K562 (cell line): ENCODE measurements at regions not wholly inside any gene's neighbourhood (a gene's known extent, or its start where the extent isn't known, plus 50 kb on each side); places are given as distances from the start of the nearest gene placed in this dataset.

ENCODE experiments used
- ATAC-seq: fragments of 200-7000 bp; cut with Tn5 transposase; 3 replicates; pipeline ENCODE4 v1.9.1; 2020; ENCODE audit warnings: moderate library complexity
- BruUV-seq: library from RNA; stranded (reverse); fragments of 400-500 nt; replicated peaks from 2 replicates; lab custom pipeline; 2021; lab: Mats Ljungman, UMichigan
- CTCF ChIA-PET: fragments of 300-600 bp; formaldehyde crosslinking; extraction: SDS; loops from one replicate; lab custom pipeline; 2021; ENCODE audit warnings: low intra/inter-chr PET ratio; lab: Yijun Ruan, JAX
- POLR2A ChIA-PET: fragments of 300-600, 350-650 bp; sonication (Branson Sonifier 250); formaldehyde crosslinking; extraction: SDS; loops from one replicate; lab custom pipeline; 2021; ENCODE audit warnings: antibody characterized with exemption, inconsistent platforms; lab: Yijun Ruan, JAX
- DNase-seq, 4 experiments: peaks; one replicate each; pipeline versions ENCODE4 v3.0.0 to v3.0.0-alpha.2; 2011 to 2018; ENCODE audit warnings: low spot score in 3 of 4, mixed read lengths in 3 of 4; ENCODE audit errors: extremely low read depth in 1 of 4
- FAIRE-seq: peaks from 2 replicates; lab custom pipeline; 2011; peaks lifted over from hg19 to GRCh38; lab: Jason Lieb, UNC
- H2AFZ ChIP-seq: 2 replicates; pipeline ENCODE4 v1.6.0; 2011; ENCODE audit warnings: low read depth, low read length, control low read depth, inconsistent platforms
- H3K27ac ChIP-seq: fragments of 200-600 bp; 3 replicates; pipeline ENCODE4 v1.8.0; 2011; ENCODE audit warnings: low read depth, mild to moderate bottlenecking, control low read depth, inconsistent platforms, low read length, moderate library complexity, mixed read lengths; ENCODE audit errors: extremely low read depth
- H3K27me3 ChIP-seq, 2 experiments: fragments of 300-600 bp in 1 of 2; 2 replicates in 1 of 2; 3 replicates in 1 of 2; pipeline versions ENCODE4 v1.6.0 to v1.8.0; 2011; ENCODE audit warnings: inconsistent platforms in 2 of 2, low read length in 2 of 2, mild to moderate bottlenecking in 1 of 2, mixed read lengths in 1 of 2, moderate library complexity in 1 of 2; ENCODE audit not compliant: control insufficient read depth in 2 of 2, insufficient read depth in 2 of 2
- H3K36me3 ChIP-seq: fragments of 300-600 bp; 3 replicates; pipeline ENCODE4 v1.8.0; 2011; ENCODE audit warnings: mild to moderate bottlenecking, low read length, inconsistent platforms; ENCODE audit not compliant: control insufficient read depth, insufficient read depth
- H3K4me1 ChIP-seq, 2 experiments: fragments of 200-600 bp in 1 of 2; replicated peaks in 1 of 2; 2 replicates in 1 of 2; 3 replicates in 1 of 2; pipeline versions ENCODE4 v1.5.1 to v1.8.0; 2011; ENCODE audit warnings: inconsistent platforms in 2 of 2, low read length in 2 of 2, mild to moderate bottlenecking in 1 of 2, mixed read lengths in 1 of 2, moderate library complexity in 1 of 2; ENCODE audit not compliant: control insufficient read depth in 2 of 2, insufficient read depth in 2 of 2
- H3K4me2 ChIP-seq: 2 replicates; pipeline ENCODE4 v1.6.1; 2011; ENCODE audit warnings: low read length, control low read depth, inconsistent platforms, mixed read lengths; ENCODE audit not compliant: insufficient read depth
- H3K4me3 ChIP-seq: fragments of 200-600 bp; sonication (generic), shearing (Covaris generic); 2 replicates; pipeline ENCODE4 v1.5.1; 2016; ENCODE audit warnings: control low read depth, inconsistent platforms
- H3K79me2 ChIP-seq: fragments of 200-600 bp; 3 replicates; pipeline ENCODE4 v1.8.0; 2011; ENCODE audit warnings: low read length, inconsistent platforms; ENCODE audit not compliant: control insufficient read depth, insufficient read depth
- H3K9ac ChIP-seq, 2 experiments: 2 replicates each; pipeline versions ENCODE4 v1.6.0 to v1.6.1; 2011; ENCODE audit warnings: low read depth in 2 of 2, low read length in 2 of 2, control low read depth in 1 of 2, inconsistent platforms in 1 of 2, mild to moderate bottlenecking in 1 of 2, mixed read lengths in 1 of 2; ENCODE audit not compliant: insufficient read depth in 1 of 2
- H3K9me1 ChIP-seq: one replicate; pipeline ENCODE4 v1.6.0; 2011; ENCODE audit warnings: inconsistent platforms, mild to moderate bottlenecking, low read length, moderate library complexity; ENCODE audit not compliant: control insufficient read depth, insufficient read depth
- H3K9me3 ChIP-seq: replicated peaks from 2 replicates; pipeline ENCODE4 v1.5.1; 2011; ENCODE audit warnings: low read depth, low read length, inconsistent platforms; ENCODE audit not compliant: control insufficient read depth, insufficient read depth
- H4K20me1 ChIP-seq: replicated peaks from 2 replicates; pipeline ENCODE4 v1.6.1; 2011; ENCODE audit warnings: low read length, inconsistent platforms, mixed read lengths; ENCODE audit not compliant: control insufficient read depth, insufficient read depth
- CEBPG ChIP-seq, 3 experiments: fragments of 200-800 bp in 1 of 3; sonication (Bioruptor generic) in 1 of 3; sonication (generic) in 1 of 3; formaldehyde crosslinking in 1 of 3; IDR thresholded peaks in 2 of 3; conservative IDR thresholded peaks in 1 of 3; 2 replicates each; pipeline versions ENCODE4 v1.6.1 to v1.8.0; 2016 to 2022; ENCODE audit warnings: missing compliant biosample characterization in 2 of 3, missing genetic modification characterization in 2 of 3, mild to moderate bottlenecking in 1 of 3, missing genetic modification reagents in 1 of 3
- NCOA2 ChIP-seq, 2 experiments: fragments of 450-650 bp; IDR thresholded peaks; 2 replicates each; pipeline ENCODE4 v1.6.1; 2018; ENCODE audit warnings: mild to moderate bottlenecking in 2 of 2, moderate library complexity in 1 of 2; ENCODE audit not compliant: partially characterized antibody in 2 of 2
- PCBP1 ChIP-seq: fragments of 200-400 bp; formaldehyde crosslinking; IDR thresholded peaks from 2 replicates; pipeline ENCODE4 v1.6.1; 2018; ENCODE audit warnings: mild to moderate bottlenecking, low read depth, low read length; ENCODE audit not compliant: poor library complexity, severe bottlenecking
- ZC3H4 ChIP-seq: sonication (generic); formaldehyde crosslinking; IDR thresholded peaks from 2 replicates; pipeline ENCODE4 v1.9.0; 2021; ENCODE audit warnings: missing genetic modification reagents, borderline replicate concordance
- ZMIZ1 ChIP-seq, 2 experiments: fragments of 150-350 bp in 1 of 2; IDR thresholded peaks; 2 replicates each; pipeline ENCODE4 v1.6.1; 2012 to 2016; ENCODE audit warnings: low read depth in 2 of 2, low read length in 2 of 2, mild to moderate bottlenecking in 1 of 2, moderate library complexity in 1 of 2
- ZNF174 ChIP-seq: fragments of 250-450 bp; sonication (Bioruptor Pico); IDR thresholded peaks from 2 replicates; pipeline ENCODE4 v1.4.0; 2020; ENCODE audit warnings: mild to moderate bottlenecking
- ZNF717 ChIP-seq: fragments of 250-450 bp; sonication (Bioruptor Pico); IDR thresholded peaks from 2 replicates; pipeline ENCODE4 v1.5.0; 2021
- WGBS: fragments of 100-300 bp; shearing (Covaris generic); methylation state at CpG from one replicate; pipeline ENCODE4 v1.1.6; 2016; ENCODE audit warnings: low coverage, mixed read lengths; ENCODE audit not compliant: insufficient coverage; ENCODE audit errors: missing lambda C conversion rate; 5-methylcytosine and 5-hydroxymethylcytosine counted together
- in situ Hi-C: fragments of 300-500 bp; cut with MboI; formaldehyde crosslinking; loops from 4 replicates; pipeline ENCODE4 v1.15.0; 2018; ENCODE audit warnings: inconsistent platforms, mixed read lengths
- intact Hi-C: fragments of 100-400 bp; cut with micrococcal nuclease; formaldehyde crosslinking; loops from 2 replicates; pipeline ENCODE4 v1.14.2; 2022
- TF ChIP-seq, protein P1 (sequence below): fragments of 250-450 bp; sonication (Bioruptor Pico); IDR thresholded peaks from 2 replicates; pipeline ENCODE4 v1.8.0; 2021; ENCODE audit warnings: moderate library complexity, mild to moderate bottlenecking, inconsistent platforms
- TF ChIP-seq, protein P2 (sequence below), 2 experiments: fragments of 450-650 bp in 1 of 2; sonication (generic) in 1 of 2; formaldehyde crosslinking in 1 of 2; IDR thresholded peaks; 2 replicates each; pipeline versions ENCODE4 v1.7.1 to v1.9.0; 2016 to 2022; ENCODE audit warnings: inconsistent platforms in 1 of 2, mild to moderate bottlenecking in 1 of 2, missing genetic modification reagents in 1 of 2

- in situ Hi-C loops (no loop called here), intact Hi-C loops (no loop called here)
- Histone ChIP-seq H3K9me3 (no peaks in the 10 kb centered on the region; the same call in 1 of the 2 replicates), H3K27ac (no peak overlapping the region), H3K36me3 (no peaks in the 10 kb centered on the region), H3K27me3 (no peaks in the 10 kb centered on the region), H3K9me1 (no peaks in the 10 kb centered on the region), H3K4me1 (no peaks in the 10 kb centered on the region), H3K4me2 (no peak overlapping the region), H3K9ac (no peak overlapping the region), H4K20me1 (no peaks in the 10 kb centered on the region), H3K79me2 (no peaks in the 10 kb centered on the region), H2AFZ (no peak overlapping the region), H3K4me3 (no peak overlapping the region)
- ChIA-PET POLR2A (no interaction called here), CTCF (no interaction called here)
- no peak for ATAC-seq
- no peak for DNase-seq
- WGBS, result 0% methylated on average over 1 of the region's 1 CpG
- no TSS peak for BruUV-seq
- no peak for FAIRE-seq
- TF ChIP-seq, protein P1, sequence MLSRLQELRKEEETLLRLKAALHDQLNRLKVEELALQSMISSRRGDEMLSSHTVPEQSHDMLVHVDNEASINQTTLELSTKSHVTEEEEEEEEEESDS, result no peak
- TF ChIP-seq NCOA2 (IDR thresholded peaks at IDR 0.05; ENCODE audit: partially characterized antibody in 2 of 2) (no peak), ZNF174 (no peak), PCBP1 (no peak), ZMIZ1 (IDR thresholded peaks at IDR 0.05; ENCODE audit: low read depth in 2 of 2, low read length in 2 of 2) (no peak), CEBPG (CRISPR knock-in tag; IDR thresholded peaks at IDR 0.05) (no peak), CEBPG (tag; conservative IDR thresholded peaks at IDR 0.05 in 1 of 2, IDR thresholded peaks at IDR 0.05 in 1 of 2) (no peak), ZNF717 (CRISPR knock-in tag) (no peak), ZC3H4 (CRISPR knock-in tag) (no peak)
- TF ChIP-seq, protein P2, sequence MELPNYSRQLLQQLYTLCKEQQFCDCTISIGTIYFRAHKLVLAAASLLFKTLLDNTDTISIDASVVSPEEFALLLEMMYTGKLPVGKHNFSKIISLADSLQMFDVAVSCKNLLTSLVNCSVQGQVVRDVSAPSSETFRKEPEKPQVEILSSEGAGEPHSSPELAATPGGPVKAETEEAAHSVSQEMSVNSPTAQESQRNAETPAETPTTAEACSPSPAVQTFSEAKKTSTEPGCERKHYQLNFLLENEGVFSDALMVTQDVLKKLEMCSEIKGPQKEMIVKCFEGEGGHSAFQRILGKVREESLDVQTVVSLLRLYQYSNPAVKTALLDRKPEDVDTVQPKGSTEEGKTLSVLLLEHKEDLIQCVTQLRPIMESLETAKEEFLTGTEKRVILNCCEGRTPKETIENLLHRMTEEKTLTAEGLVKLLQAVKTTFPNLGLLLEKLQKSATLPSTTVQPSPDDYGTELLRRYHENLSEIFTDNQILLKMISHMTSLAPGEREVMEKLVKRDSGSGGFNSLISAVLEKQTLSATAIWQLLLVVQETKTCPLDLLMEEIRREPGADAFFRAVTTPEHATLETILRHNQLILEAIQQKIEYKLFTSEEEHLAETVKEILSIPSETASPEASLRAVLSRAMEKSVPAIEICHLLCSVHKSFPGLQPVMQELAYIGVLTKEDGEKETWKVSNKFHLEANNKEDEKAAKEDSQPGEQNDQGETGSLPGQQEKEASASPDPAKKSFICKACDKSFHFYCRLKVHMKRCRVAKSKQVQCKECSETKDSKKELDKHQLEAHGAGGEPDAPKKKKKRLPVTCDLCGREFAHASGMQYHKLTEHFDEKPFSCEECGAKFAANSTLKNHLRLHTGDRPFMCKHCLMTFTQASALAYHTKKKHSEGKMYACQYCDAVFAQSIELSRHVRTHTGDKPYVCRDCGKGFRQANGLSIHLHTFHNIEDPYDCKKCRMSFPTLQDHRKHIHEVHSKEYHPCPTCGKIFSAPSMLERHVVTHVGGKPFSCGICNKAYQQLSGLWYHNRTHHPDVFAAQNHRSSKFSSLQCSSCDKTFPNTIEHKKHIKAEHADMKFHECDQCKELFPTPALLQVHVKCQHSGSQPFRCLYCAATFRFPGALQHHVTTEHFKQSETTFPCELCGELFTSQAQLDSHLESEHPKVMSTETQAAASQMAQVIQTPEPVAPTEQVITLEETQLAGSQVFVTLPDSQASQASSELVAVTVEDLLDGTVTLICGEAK (IDR thresholded peaks at IDR 0.05), result no peak
- TF ChIP-seq, protein P2 (CRISPR knock-in tag; IDR thresholded peaks at IDR 0.05), result no peak
These were observed 254.4 kb upstream of the GRAMD2B start for GRCh38 chr5:126168785-126169184.
